Vagina (tissue), 2 donors: ENCODE measurements at regions not wholly inside any gene's neighbourhood (a gene's known extent, or its start where the extent isn't known, plus 50 kb on each side); places are given as distances from the start of the nearest gene placed in this dataset.
A peak's percentile ranks its signal among the peaks of the same experiment; 100 is the strongest.
"Not testable (repeated sequence)": the region's sequence is repeated elsewhere in the genome, so short reads cannot be mapped to it uniquely, and the experiment has no call there.

ENCODE experiments used
- DNase-seq, 2 donors: peaks; one replicate each; pipeline ENCODE4 v3.0.0-alpha.2; 2017; ENCODE audit errors: extremely low spot score in 2 of 2
- H3K27ac ChIP-seq: fragments of 200-600 bp; sonication (generic); one replicate; pipeline ENCODE4 v1.5.1; 2019
- H3K27me3 ChIP-seq: fragments of 200-600 bp; sonication (generic); one replicate; pipeline ENCODE4 v1.5.1; 2019
- H3K36me3 ChIP-seq, 2 donors: fragments of 200-600 bp; sonication (generic); one replicate each; pipeline ENCODE4 v1.5.1; 2017 to 2019
- H3K4me1 ChIP-seq: fragments of 200-600 bp; sonication (generic); one replicate; pipeline ENCODE4 v1.5.1; 2019
- H3K4me3 ChIP-seq, 2 donors: fragments of 200-600 bp; sonication (generic); 1 replicate in 1 of 2; 2 replicates in 1 of 2; pipeline ENCODE4 v1.5.1; 2016 to 2019
- H3K9me3 ChIP-seq: fragments of 200-600 bp; sonication (generic); one replicate; pipeline ENCODE4 v1.5.1; 2019
- POLR2A ChIP-seq, 2 donors: fragments of 450-650 bp; IDR thresholded peaks; one replicate each; pipeline ENCODE4 v1.6.1; 2017; ENCODE audit warnings: antibody characterized with exemption in 2 of 2, mild to moderate bottlenecking in 2 of 2, moderate library complexity in 2 of 2
- POLR2AphosphoS5 ChIP-seq, 2 donors: sonication (generic); formaldehyde crosslinking; IDR thresholded peaks; one replicate each; pipeline ENCODE4 v1.9.0; 2017; ENCODE audit warnings: antibody characterized with exemption in 2 of 2, mild to moderate bottlenecking in 2 of 2, low read depth in 1 of 2; ENCODE audit not compliant: insufficient read depth in 1 of 2
- intact Hi-C: fragments of 100-400 bp; cut with DNase I; formaldehyde crosslinking; loops from one replicate; pipeline ENCODE4 v1.15.1; 2023
- TF ChIP-seq, protein P1 (sequence below), 3 experiments: fragments of 450-650 bp in 2 of 3; fragments of 200-600 bp in 1 of 3; sonication (generic) in 1 of 3; IDR thresholded peaks; one replicate each; pipeline ENCODE4 v1.5.1; 2017 to 2019; ENCODE audit warnings: antibody characterized with exemption in 3 of 3, mild to moderate bottlenecking in 2 of 3, moderate library complexity in 2 of 3

DNA sequence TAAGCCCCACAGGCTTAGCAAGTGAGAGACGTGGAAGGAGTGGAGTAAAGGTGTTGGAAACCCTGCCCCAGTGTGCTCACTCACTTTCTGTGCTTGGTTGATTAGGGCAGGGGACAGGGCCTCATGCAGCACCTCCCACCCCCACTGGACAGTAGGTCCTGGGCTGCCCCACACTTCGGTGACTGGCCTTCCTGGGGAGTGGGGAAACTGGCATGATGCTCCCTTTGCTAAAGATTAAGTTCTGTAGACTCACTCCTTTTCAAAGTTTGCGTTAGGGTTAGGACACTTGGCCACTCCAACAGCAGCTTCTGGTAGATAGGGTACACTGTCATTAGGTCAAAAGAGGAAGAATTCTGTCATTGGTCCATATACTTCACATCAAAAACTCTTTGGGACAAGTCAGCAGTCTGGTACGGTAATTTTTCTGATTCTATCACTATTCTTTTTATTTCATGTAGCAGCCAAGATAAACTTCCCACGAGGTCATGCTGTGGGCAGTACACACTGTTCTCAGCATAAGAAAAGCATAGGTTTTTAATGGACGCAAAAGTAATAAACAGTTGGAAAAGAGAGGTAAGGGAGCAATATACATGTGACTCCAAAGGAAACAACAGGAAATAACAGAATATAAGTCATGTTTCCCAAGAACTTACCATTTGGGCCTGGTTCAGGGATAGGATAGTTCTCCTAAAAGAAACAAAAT is 106.6 kb upstream of the TERB2 start:
- TF ChIP-seq POLR2AphosphoS5 (IDR thresholded peaks at IDR 0.05; ENCODE audit: insufficient read depth in 1 of 2, low read depth in 1 of 2): peak in 1 of 2 donors; percentile 20
- intact Hi-C loops, DNase-seq: not testable (repeated sequence)

DNA sequence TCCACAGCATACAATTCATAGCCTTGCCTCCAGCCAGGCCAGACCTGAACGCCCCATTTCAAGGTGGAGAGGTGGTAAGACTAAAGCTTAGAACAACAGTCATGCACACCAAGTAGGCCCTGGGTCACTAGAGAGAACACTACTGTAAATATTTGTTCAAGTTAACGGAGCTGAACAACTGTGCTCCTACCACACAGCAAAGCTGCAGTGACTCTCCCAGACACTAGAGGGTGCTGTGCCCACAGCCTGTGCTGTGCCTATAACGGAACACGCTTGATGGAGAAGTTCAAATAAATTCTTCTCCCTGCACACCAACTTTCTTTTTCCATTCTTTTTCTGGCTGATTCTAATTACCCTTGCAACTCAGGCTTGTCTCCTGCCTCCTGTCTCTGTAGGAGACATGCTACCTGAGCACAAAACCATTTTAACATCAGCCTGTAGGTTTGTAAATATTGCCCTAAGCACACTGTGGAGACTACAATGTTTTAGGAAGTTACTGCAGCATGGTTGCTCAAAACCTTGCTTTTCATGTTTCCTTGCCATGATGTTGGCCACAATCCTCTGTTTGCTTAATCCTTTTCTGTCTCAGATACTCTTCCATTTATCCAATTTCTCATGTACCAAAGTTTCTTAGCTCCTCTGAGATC is 103.1 kb upstream of the TERB2 start:
- H3K36me3 ChIP-seq, H3K4me3 ChIP-seq, H3K27me3 ChIP-seq, H3K27ac ChIP-seq, H3K4me1 ChIP-seq, H3K9me3 ChIP-seq, DNase-seq, intact Hi-C loops: not testable (repeated sequence)
- TF ChIP-seq, protein P1, sequence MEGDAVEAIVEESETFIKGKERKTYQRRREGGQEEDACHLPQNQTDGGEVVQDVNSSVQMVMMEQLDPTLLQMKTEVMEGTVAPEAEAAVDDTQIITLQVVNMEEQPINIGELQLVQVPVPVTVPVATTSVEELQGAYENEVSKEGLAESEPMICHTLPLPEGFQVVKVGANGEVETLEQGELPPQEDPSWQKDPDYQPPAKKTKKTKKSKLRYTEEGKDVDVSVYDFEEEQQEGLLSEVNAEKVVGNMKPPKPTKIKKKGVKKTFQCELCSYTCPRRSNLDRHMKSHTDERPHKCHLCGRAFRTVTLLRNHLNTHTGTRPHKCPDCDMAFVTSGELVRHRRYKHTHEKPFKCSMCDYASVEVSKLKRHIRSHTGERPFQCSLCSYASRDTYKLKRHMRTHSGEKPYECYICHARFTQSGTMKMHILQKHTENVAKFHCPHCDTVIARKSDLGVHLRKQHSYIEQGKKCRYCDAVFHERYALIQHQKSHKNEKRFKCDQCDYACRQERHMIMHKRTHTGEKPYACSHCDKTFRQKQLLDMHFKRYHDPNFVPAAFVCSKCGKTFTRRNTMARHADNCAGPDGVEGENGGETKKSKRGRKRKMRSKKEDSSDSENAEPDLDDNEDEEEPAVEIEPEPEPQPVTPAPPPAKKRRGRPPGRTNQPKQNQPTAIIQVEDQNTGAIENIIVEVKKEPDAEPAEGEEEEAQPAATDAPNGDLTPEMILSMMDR (IDR thresholded peaks at IDR 0.05): peak in 2 of 3 experiments; percentile 40 to 46

More for the DNA sequence above, 106.6 kb upstream of the TERB2 start:
- H3K4me3 ChIP-seq, H3K27me3 ChIP-seq, H3K27ac ChIP-seq, H3K4me1 ChIP-seq, H3K36me3 ChIP-seq, H3K9me3 ChIP-seq: not testable (repeated sequence)

DNA sequence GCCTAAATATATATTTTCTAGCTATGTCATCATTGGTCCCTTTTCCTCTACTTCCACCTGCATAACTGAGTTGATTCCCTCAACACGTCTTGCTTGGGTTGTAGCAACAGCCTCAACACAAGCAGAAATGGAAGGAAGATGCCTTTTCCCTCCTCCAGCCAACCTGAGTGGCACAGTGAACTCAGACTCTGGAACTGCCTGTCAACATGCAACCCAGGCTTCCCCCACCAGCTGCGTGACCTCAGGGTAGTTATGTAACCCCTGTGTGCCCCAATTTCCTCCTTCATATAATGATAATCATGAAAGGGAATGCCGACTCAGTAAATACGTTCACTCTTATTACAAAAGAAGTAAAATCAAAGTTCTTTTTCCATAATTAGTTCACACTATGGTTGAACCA is 101.8 kb upstream of the TERB2 start:
- H3K36me3 ChIP-seq, H3K4me1 ChIP-seq, H3K4me3 ChIP-seq, intact Hi-C loops, H3K27ac ChIP-seq, H3K27me3 ChIP-seq, DNase-seq, H3K9me3 ChIP-seq: not testable (repeated sequence)

DNA sequence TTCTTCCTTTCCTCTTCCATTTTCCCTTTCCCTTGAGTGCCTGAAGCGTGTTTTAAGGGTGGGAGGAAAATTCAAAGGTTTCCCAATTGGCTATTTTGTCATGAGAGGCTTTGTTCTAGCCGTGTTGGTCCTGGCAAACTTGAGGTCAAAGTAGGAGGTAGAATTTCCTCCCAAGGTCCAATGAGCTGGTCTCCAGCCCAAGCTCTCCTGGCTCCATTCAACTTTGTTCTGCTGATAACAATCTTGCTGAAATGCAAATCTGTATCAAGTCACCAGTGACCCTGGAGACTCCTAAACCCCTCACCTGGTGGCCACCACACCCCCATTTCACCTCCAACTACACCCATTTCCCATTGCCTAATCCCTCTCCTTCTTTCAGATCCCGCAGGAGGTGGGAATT is 100.2 kb upstream of the TERB2 start:
- H3K9me3 ChIP-seq, H3K4me3 ChIP-seq, H3K27me3 ChIP-seq, H3K36me3 ChIP-seq, H3K27ac ChIP-seq, H3K4me1 ChIP-seq, intact Hi-C loops, DNase-seq: not testable (repeated sequence)

DNA sequence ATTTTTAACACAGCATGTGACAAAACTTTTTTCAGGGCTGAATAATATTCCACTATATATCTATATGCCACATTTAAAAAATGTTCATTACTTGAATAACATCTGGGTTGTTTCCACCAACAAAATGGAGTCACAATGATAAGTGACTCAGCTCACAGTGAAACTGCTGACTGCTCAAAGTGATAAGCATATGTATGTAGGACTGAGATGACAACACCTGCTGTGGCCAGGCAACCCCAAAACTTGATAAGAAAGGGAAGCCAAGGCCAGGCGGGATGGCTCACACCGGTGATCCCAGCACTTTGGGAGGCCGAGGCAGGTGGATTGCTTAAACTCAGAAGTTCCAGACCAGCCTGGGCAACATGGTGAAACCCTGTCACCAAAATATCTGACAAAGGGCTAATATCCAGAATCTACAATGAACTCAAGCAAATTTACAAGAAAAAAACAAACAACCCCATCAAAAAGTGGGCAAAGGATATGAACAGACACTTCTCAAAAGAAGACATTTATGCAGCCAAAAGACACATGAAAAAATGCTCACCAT is 99.2 kb upstream of the TERB2 start:
- H3K4me3 ChIP-seq, H3K27me3 ChIP-seq, H3K9me3 ChIP-seq, intact Hi-C loops, DNase-seq, H3K36me3 ChIP-seq, H3K27ac ChIP-seq, H3K4me1 ChIP-seq: not testable (repeated sequence)

DNA sequence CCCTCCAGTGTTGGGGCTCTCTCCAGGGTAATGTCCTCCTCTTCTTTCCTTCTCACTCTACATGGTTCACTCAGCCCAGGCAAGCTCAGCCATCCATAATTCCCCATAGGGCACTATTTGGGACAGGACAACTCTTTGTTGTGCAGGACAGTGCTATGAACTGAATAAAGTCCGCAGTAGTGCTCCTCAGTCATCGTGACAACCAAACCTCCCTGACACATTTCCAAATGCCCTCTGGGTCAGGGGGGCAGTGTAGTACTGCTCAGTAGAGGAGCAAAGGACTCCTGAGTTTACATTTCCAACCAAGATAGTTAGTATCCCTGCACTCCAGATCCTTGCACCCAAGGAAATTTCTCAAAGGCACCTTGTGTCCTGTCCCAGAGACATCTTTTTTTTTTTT is 97.4 kb upstream of the TERB2 start:
- DNase-seq, intact Hi-C loops, H3K27me3 ChIP-seq, H3K27ac ChIP-seq, H3K4me3 ChIP-seq, H3K9me3 ChIP-seq, H3K36me3 ChIP-seq, H3K4me1 ChIP-seq: not testable (repeated sequence)

DNA sequence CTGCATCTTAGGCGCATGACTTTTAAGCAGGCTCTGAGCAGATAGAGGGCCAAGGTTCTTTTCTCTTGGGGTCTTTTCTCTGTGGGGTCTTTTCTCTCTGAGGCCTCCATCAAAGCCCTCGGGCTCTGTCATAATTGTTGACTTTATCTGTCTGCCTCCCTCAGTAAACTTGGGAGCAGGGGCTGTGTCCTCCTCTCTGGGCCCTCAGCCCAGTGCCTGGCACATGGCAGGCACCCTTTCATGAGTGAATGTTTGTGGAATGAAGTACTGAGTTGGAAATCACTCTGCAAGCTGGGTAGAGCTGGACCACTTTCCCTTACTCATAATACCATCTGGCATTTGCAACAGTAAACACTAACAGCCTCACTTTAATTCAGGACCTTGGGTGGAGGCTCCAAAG is 96.3 kb upstream of the TERB2 start:
- intact Hi-C loops: not testable (repeated sequence)

DNA sequence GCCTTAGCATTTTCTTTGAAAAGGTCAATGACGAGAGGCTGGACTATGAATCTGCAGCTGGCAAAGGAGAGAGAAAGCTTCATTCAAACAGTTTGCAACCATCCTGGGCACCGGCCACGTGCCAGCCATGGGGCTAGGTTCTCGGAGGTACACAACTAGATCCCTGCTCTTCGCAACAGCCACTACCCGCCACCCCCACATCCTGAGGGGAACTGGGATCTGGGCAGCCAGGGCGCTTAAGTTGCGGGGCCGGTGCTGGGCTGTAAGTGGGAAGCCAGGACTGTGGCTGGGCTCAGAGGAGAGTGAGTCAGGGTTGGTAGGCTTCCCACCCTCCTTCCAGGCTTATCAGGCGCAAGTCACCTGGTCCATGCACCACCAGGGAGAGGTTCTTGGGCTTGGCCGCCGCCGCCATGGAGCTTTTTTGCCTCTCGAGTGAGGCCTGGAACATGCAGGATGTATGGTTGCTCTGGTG is 95.0 kb upstream of the TERB2 start:
- intact Hi-C loops: no loop called here
- Histone ChIP-seq H3K27ac (no peak overlapping the region), H3K27me3 (no peaks in the 10 kb centered on the region), H3K36me3 (no peaks in the 10 kb centered on the region), H3K9me3 (no peaks in the 10 kb centered on the region), H3K4me1 (no peaks in the 10 kb centered on the region), H3K4me3 (no peak overlapping the region)
- TF ChIP-seq POLR2AphosphoS5 (IDR thresholded peaks at IDR 0.05; ENCODE audit: insufficient read depth in 1 of 2, low read depth in 1 of 2) (no peak), POLR2A (IDR thresholded peaks at IDR 0.05) (no peak)
- TF ChIP-seq, protein P1 (IDR thresholded peaks at IDR 0.05): no peak
- DNase-seq: no peak

More for the DNA sequence above, 96.3 kb upstream of the TERB2 start:
- DNase-seq, H3K9me3 ChIP-seq, H3K4me3 ChIP-seq, H3K27me3 ChIP-seq, H3K4me1 ChIP-seq, H3K27ac ChIP-seq, H3K36me3 ChIP-seq: not testable (repeated sequence)
